H9 (cell line): ENCODE measurements at regions not wholly inside any gene's neighbourhood (a gene's known extent, or its start where the extent isn't known, plus 50 kb on each side); places are given as distances from the start of the nearest gene placed in this dataset.

Source experiments
- DNase-seq: peaks from one replicate; pipeline ENCODE4 v3.0.0-alpha.2; 2017
- H2AFZ ChIP-seq: one replicate; pipeline ENCODE4 v1.6.1; 2013; ENCODE audit warnings: mild to moderate bottlenecking, low read length, control low read depth, moderate library complexity
- H2AK5ac ChIP-seq: 2 replicates; pipeline ENCODE4 v1.6.1; 2013; ENCODE audit warnings: low read length, control low read depth, mixed read lengths; ENCODE audit not compliant: insufficient read length
- H2BK120ac ChIP-seq: one replicate; pipeline ENCODE4 v1.6.1; 2013; ENCODE audit warnings: low read depth, mild to moderate bottlenecking, low read length, control low read depth, inconsistent platforms; ENCODE audit not compliant: poor library complexity, severe bottlenecking
- H2BK12ac ChIP-seq: 2 replicates; pipeline ENCODE4 v1.6.1; 2013; ENCODE audit warnings: low read length, control low read depth, mixed read lengths, low read depth; ENCODE audit not compliant: insufficient read length
- H2BK15ac ChIP-seq: 2 replicates; pipeline ENCODE4 v1.6.1; 2013; ENCODE audit warnings: low read depth, low read length, control low read depth
- H2BK20ac ChIP-seq: one replicate; pipeline ENCODE4 v1.6.1; 2013; ENCODE audit warnings: low read depth, mild to moderate bottlenecking, low read length, control low read depth, inconsistent platforms; ENCODE audit not compliant: poor library complexity, severe bottlenecking
- H2BK5ac ChIP-seq: 2 replicates; pipeline ENCODE4 v1.6.1; 2013; ENCODE audit warnings: low read length, control low read depth, mixed read lengths; ENCODE audit not compliant: insufficient read length
- H3K14ac ChIP-seq: 2 replicates; pipeline ENCODE4 v1.6.1; 2013; ENCODE audit warnings: low read length, control low read depth; ENCODE audit not compliant: insufficient read depth
- H3K18ac ChIP-seq: 2 replicates; pipeline ENCODE4 v1.6.1; 2013; ENCODE audit warnings: low read depth, mild to moderate bottlenecking, mixed read lengths, low read length, control low read depth; ENCODE audit not compliant: insufficient read length
- H3K23ac ChIP-seq: 2 replicates; pipeline ENCODE4 v1.6.1; 2013; ENCODE audit warnings: low read length, control low read depth, mixed read lengths, low read depth; ENCODE audit not compliant: insufficient read length
- H3K23me2 ChIP-seq: 2 replicates; pipeline ENCODE4 v1.6.1; 2013; ENCODE audit warnings: low read depth, mild to moderate bottlenecking, mixed read lengths, low read length, control low read depth; ENCODE audit not compliant: insufficient read length, poor library complexity, severe bottlenecking
- H3K27ac ChIP-seq: 2 replicates; pipeline ENCODE4 v1.5.1; 2013; ENCODE audit warnings: low read length, control low read depth, mixed read lengths, low read depth; ENCODE audit not compliant: insufficient read length
- H3K27me3 ChIP-seq: 2 replicates; pipeline ENCODE4 v1.6.1; 2013; ENCODE audit warnings: low read length, control low read depth, inconsistent platforms; ENCODE audit not compliant: insufficient read depth
- H3K4ac ChIP-seq: 2 replicates; pipeline ENCODE4 v1.6.1; 2013; ENCODE audit warnings: low read depth, mild to moderate bottlenecking, control low read depth, inconsistent platforms, low read length, moderate library complexity
- H3K4me1 ChIP-seq: 2 replicates; pipeline ENCODE4 v1.6.1; 2013; ENCODE audit warnings: low read length, control low read depth, inconsistent platforms; ENCODE audit not compliant: insufficient read depth
- H3K4me2 ChIP-seq: 2 replicates; pipeline ENCODE4 v1.6.1; 2013; ENCODE audit warnings: low read length, control low read depth, mixed read lengths; ENCODE audit not compliant: insufficient read length, insufficient read depth
- H3K56ac ChIP-seq: 2 replicates; pipeline ENCODE4 v1.6.1; 2013; ENCODE audit warnings: low read depth, mild to moderate bottlenecking, mixed read lengths, low read length, control low read depth; ENCODE audit not compliant: insufficient read length
- H3K79me1 ChIP-seq: 2 replicates; pipeline ENCODE4 v1.6.1; 2013; ENCODE audit warnings: low read depth, mild to moderate bottlenecking, moderate library complexity, low read length, control low read depth, inconsistent platforms; ENCODE audit not compliant: insufficient read depth, poor library complexity, severe bottlenecking
- H3K79me2 ChIP-seq: 2 replicates; pipeline ENCODE4 v1.6.1; 2013; ENCODE audit warnings: low read length, control low read depth, inconsistent platforms; ENCODE audit not compliant: insufficient read depth
- H3K9ac ChIP-seq: 2 replicates; pipeline ENCODE4 v1.6.1; 2013; ENCODE audit warnings: low read length, control low read depth, mixed read lengths; ENCODE audit not compliant: insufficient read length; ENCODE audit errors: extremely low read depth
- H3K9me3 ChIP-seq: one replicate; pipeline ENCODE4 v1.6.1; 2013; ENCODE audit warnings: low read depth, low read length, inconsistent platforms; ENCODE audit not compliant: control insufficient read depth
- H3T11ph ChIP-seq: one replicate; pipeline ENCODE4 v1.6.1; 2013; ENCODE audit warnings: mild to moderate bottlenecking, low read length, control low read depth, inconsistent platforms
- H4K20me1 ChIP-seq: one replicate; pipeline ENCODE4 v1.6.1; 2013; ENCODE audit not compliant: control insufficient read depth, insufficient read length, insufficient read depth
- H4K5ac ChIP-seq: 2 replicates; pipeline ENCODE4 v1.6.1; 2013; ENCODE audit warnings: low read depth, mild to moderate bottlenecking, mixed read lengths, low read length, control low read depth; ENCODE audit not compliant: insufficient read length
- H4K8ac ChIP-seq: replicated peaks from 2 replicates; pipeline ENCODE4 v1.6.1; 2013; ENCODE audit warnings: low read length, control low read depth, mixed read lengths, low read depth; ENCODE audit not compliant: insufficient read length
- H4K91ac ChIP-seq: 2 replicates; pipeline ENCODE4 v1.6.1; 2013; ENCODE audit warnings: low read depth, mild to moderate bottlenecking, moderate library complexity, mixed read lengths, low read length, control low read depth; ENCODE audit not compliant: insufficient read length
- H3K27ac Mint-ChIP-seq, 3 experiments: 2 replicates in 2 of 3; 3 replicates in 1 of 3; pipeline ENCODE4 v1.8.0; 2020 to 2021; ENCODE audit warnings: mixed read lengths in 3 of 3, mild to moderate bottlenecking in 1 of 3, moderate library complexity in 1 of 3
- H3K27me3 Mint-ChIP-seq: 2 replicates; pipeline ENCODE4 v1.8.0; 2021; ENCODE audit warnings: low read depth, mild to moderate bottlenecking, moderate library complexity, mixed read lengths
- H3K36me3 Mint-ChIP-seq, 3 experiments: 2 replicates in 2 of 3; 3 replicates in 1 of 3; pipeline ENCODE4 v1.8.0; 2020 to 2021; ENCODE audit warnings: low read depth in 3 of 3, mixed read lengths in 3 of 3; ENCODE audit not compliant: insufficient read depth in 1 of 3
- H3K4me1 Mint-ChIP-seq, 2 experiments: 2 replicates each; pipeline ENCODE4 v1.8.0; 2020; ENCODE audit warnings: mixed read lengths in 2 of 2
- H3K4me3 Mint-ChIP-seq, 2 experiments: 2 replicates in 1 of 2; 3 replicates in 1 of 2; pipeline ENCODE4 v1.8.0; 2020 to 2021; ENCODE audit warnings: mild to moderate bottlenecking in 2 of 2, mixed read lengths in 2 of 2, moderate library complexity in 1 of 2
- H3K9me3 Mint-ChIP-seq, 2 experiments: 2 replicates in 1 of 2; 3 replicates in 1 of 2; pipeline ENCODE4 v1.8.0; 2020; ENCODE audit warnings: mild to moderate bottlenecking in 2 of 2, mixed read lengths in 2 of 2, moderate library complexity in 1 of 2
- WGBS: extraction: QIAGEN DNeasy Blood & Tissue Kit; methylation state at CpG from one replicate; pipeline ENCODE4 v1.1.7; 2013; ENCODE audit warnings: missing lambda C conversion rate, low lambda C conversion rate, mixed read lengths; ENCODE audit not compliant: insufficient read length; ENCODE audit errors: extremely low coverage; 5-methylcytosine and 5-hydroxymethylcytosine counted together
- TF ChIP-seq, protein P1 (sequence below): fragments of 200-600 bp; sonication (generic); conservative IDR thresholded peaks from 3 replicates; pipeline ENCODE4 v1.8.0; 2021; ENCODE audit warnings: antibody characterized with exemption, mild to moderate bottlenecking

DNA sequence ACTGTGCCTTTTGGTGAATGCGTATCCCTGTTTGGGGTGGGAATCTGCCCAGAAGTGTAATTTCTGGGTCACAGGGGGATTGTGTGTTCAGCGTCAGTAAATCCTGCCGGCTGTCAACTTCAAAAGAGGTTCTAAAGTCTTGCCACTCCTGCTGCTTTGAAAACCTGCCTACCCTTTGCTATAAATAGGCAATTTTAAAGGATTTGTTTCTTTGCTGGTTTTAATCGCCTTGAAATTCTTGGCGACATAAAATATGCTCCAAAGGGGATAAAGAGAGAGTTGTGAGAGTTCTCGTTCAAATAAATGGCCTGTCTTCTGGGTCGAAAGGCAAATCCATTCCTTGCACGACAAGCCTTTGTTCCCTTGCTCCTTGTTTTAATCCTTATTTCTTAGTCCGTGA, 143.4 kb downstream of the IRF8 start:
- Histone ChIP-seq H4K91ac (no peak overlapping the region), H3K23ac (no peak overlapping the region), H3K9me3 (no peaks in the 10 kb centered on the region), H3K56ac (no peak overlapping the region), H2BK12ac (no peak overlapping the region), H3K27me3 (no peaks in the 10 kb centered on the region), H3K18ac (no peak overlapping the region), H3K4me1 (no peaks in the 10 kb centered on the region; the same call in 1 of the 2 replicates), H3K9ac (no peak overlapping the region), H3K79me2 (no peaks in the 10 kb centered on the region), H3K4ac (no peak overlapping the region), H3K4me2 (no peak overlapping the region), H4K8ac (no peak overlapping the region), H3K23me2 (no peaks in the 10 kb centered on the region), H2BK15ac (no peak overlapping the region), H4K5ac (no peak overlapping the region), H2BK20ac (no peak overlapping the region), H4K20me1 (no peaks in the 10 kb centered on the region), H2BK120ac (no peak overlapping the region), H3K27ac (no peak overlapping the region), H3K14ac (no peak overlapping the region), H3T11ph (no peak overlapping the region), H2AFZ (no peak overlapping the region), H2BK5ac (no peak overlapping the region), H2AK5ac (no peak overlapping the region), H3K79me1 (no peaks in the 10 kb centered on the region)
- H3K27me3 Mint-ChIP-seq: peaks cover 43% of the 10 kb centered on the region
- H3K4me3 Mint-ChIP-seq: no peak overlapping the region
- peaks cover 8 to 14% of the 10 kb centered on the region in 2 experiments for H3K4me1 Mint-ChIP-seq
- H3K27ac Mint-ChIP-seq: no peak overlapping the region
- WGBS: no CpG with 5 or more reads among the region's 9 CpGs
- H3K36me3 Mint-ChIP-seq: no peaks in the 10 kb centered on the region
- TF ChIP-seq, protein P1, sequence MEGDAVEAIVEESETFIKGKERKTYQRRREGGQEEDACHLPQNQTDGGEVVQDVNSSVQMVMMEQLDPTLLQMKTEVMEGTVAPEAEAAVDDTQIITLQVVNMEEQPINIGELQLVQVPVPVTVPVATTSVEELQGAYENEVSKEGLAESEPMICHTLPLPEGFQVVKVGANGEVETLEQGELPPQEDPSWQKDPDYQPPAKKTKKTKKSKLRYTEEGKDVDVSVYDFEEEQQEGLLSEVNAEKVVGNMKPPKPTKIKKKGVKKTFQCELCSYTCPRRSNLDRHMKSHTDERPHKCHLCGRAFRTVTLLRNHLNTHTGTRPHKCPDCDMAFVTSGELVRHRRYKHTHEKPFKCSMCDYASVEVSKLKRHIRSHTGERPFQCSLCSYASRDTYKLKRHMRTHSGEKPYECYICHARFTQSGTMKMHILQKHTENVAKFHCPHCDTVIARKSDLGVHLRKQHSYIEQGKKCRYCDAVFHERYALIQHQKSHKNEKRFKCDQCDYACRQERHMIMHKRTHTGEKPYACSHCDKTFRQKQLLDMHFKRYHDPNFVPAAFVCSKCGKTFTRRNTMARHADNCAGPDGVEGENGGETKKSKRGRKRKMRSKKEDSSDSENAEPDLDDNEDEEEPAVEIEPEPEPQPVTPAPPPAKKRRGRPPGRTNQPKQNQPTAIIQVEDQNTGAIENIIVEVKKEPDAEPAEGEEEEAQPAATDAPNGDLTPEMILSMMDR: no peak
- H3K9me3 Mint-ChIP-seq: peaks cover 0 to 5% of the 10 kb centered on the region in 2 experiments; a peak in 2 of 5 replicates
- DNase-seq: no peak
